Parathyroid adenoma (tissue), 2 donors: ENCODE measurements at regions not wholly inside any gene's neighbourhood (a gene's known extent, or its start where the extent isn't known, plus 50 kb on each side); places are given as distances from the start of the nearest gene placed in this dataset.

Experiments
- H2AFZ ChIP-seq: fragments of 300-600 bp; sonication (generic); one replicate; pipeline ENCODE4 v1.7.0; 2017; ENCODE audit warnings: antibody characterized with exemption, mild to moderate bottlenecking
- H3K27ac ChIP-seq: fragments of 300-600 bp; sonication (generic); one replicate; pipeline ENCODE4 v1.7.0; 2017
- H3K27me3 ChIP-seq: fragments of 300-600 bp; sonication (generic); one replicate; pipeline ENCODE4 v1.7.0; 2017; ENCODE audit warnings: low read length; ENCODE audit not compliant: control insufficient read depth, insufficient read depth
- H3K36me3 ChIP-seq: fragments of 300-600 bp; sonication (generic); one replicate; pipeline ENCODE4 v1.7.0; 2017; ENCODE audit warnings: low read length; ENCODE audit not compliant: control insufficient read depth, insufficient read depth
- H3K4me1 ChIP-seq: fragments of 300-600 bp; sonication (generic); one replicate; pipeline ENCODE4 v1.7.0; 2017; ENCODE audit warnings: control low read depth
- H3K4me2 ChIP-seq: fragments of 300-600 bp; sonication (generic); one replicate; pipeline ENCODE4 v1.7.0; 2017; ENCODE audit warnings: low read length
- H3K4me3 ChIP-seq: fragments of 300-600 bp; sonication (generic); one replicate; pipeline ENCODE4 v1.7.0; 2017; ENCODE audit warnings: low read depth, low read length
- H3K79me2 ChIP-seq: fragments of 300-600 bp; sonication (generic); one replicate; pipeline ENCODE4 v1.7.0; 2017; ENCODE audit warnings: control low read depth
- H3K9ac ChIP-seq: fragments of 300-600 bp; sonication (generic); one replicate; pipeline ENCODE4 v1.7.0; 2017; ENCODE audit warnings: mild to moderate bottlenecking
- H3K9me3 ChIP-seq: fragments of 300-600 bp; sonication (generic); one replicate; pipeline ENCODE4 v1.7.0; 2017; ENCODE audit warnings: low read length; ENCODE audit not compliant: control insufficient read depth
- CTCF ChIP-seq: fragments of 300-600 bp; sonication (generic); IDR thresholded peaks from one replicate; pipeline ENCODE4 v1.7.0; 2017; ENCODE audit warnings: antibody characterized with exemption, mild to moderate bottlenecking
- donor health status: primary hyperparathyroidism.

- Histone ChIP-seq H2AFZ (no peak overlapping the region), H3K4me2 (no peak overlapping the region), H3K9ac (no peak overlapping the region), H3K4me3 (no peak overlapping the region), H3K79me2 (no peaks in the 10 kb centered on the region), H3K4me1 (no peaks in the 10 kb centered on the region), H3K27ac (no peak overlapping the region), H3K9me3 (no peaks in the 10 kb centered on the region), H3K36me3 (no peaks in the 10 kb centered on the region), H3K27me3 (no peaks in the 10 kb centered on the region)
- TF ChIP-seq CTCF, result no peak
These were observed 590.4 kb downstream of the MED13L start for GRCh38 chr12:115687094-115687493.

GRCh38 chr12:115683240-115683780 is 594.2 kb downstream of the MED13L start:
- Histone ChIP-seq H3K9ac (no peak overlapping the region), H3K4me1 (no peaks in the 10 kb centered on the region), H2AFZ (no peak overlapping the region), H3K79me2 (no peaks in the 10 kb centered on the region), H3K27ac (no peak overlapping the region), H3K36me3 (no peaks in the 10 kb centered on the region), H3K4me2 (no peak overlapping the region), H3K9me3 (no peaks in the 10 kb centered on the region), H3K4me3 (no peak overlapping the region), H3K27me3 (no peaks in the 10 kb centered on the region)
- no peak for TF ChIP-seq CTCF

- Histone ChIP-seq H3K79me2 (no peaks in the 10 kb centered on the region), H2AFZ (no peak overlapping the region), H3K4me2 (no peak overlapping the region), H3K9ac (no peak overlapping the region), H3K4me1 (no peaks in the 10 kb centered on the region), H3K36me3 (no peaks in the 10 kb centered on the region), H3K9me3 (peaks cover 3% of the 10 kb centered on the region), H3K27me3 (no peaks in the 10 kb centered on the region), H3K4me3 (no peak overlapping the region), H3K27ac (no peak overlapping the region)
- TF ChIP-seq CTCF, result no peak
These were observed 596.5 kb downstream of the MED13L start for GRCh38 chr12:115680967-115681366.

GRCh38 chr12:115672506-115673080 is 604.9 kb downstream of the MED13L start:
- Histone ChIP-seq H3K36me3 (no peaks in the 10 kb centered on the region), H3K27me3 (no peaks in the 10 kb centered on the region), H3K4me3 (no peak overlapping the region), H3K9me3 (peaks cover 3% of the 10 kb centered on the region), H3K9ac (no peak overlapping the region), H3K27ac (no peak overlapping the region), H3K4me1 (no peaks in the 10 kb centered on the region), H3K79me2 (no peaks in the 10 kb centered on the region), H2AFZ (no peak overlapping the region), H3K4me2 (no peak overlapping the region)
- TF ChIP-seq CTCF, result no peak

- no peak for TF ChIP-seq CTCF
- Histone ChIP-seq H3K27ac (no peak overlapping the region), H3K4me3 (no peak overlapping the region), H3K27me3 (no peaks in the 10 kb centered on the region), H2AFZ (no peak overlapping the region), H3K4me1 (no peaks in the 10 kb centered on the region), H3K9me3 (peaks cover 3% of the 10 kb centered on the region), H3K9ac (no peak overlapping the region), H3K79me2 (no peaks in the 10 kb centered on the region), H3K36me3 (no peaks in the 10 kb centered on the region), H3K4me2 (no peak overlapping the region)
These were observed 605.4 kb downstream of the MED13L start for GRCh38 chr12:115672086-115672485.
